Stimulated activated CD4-positive, alpha-beta T cell treated with anti-CD3 and anti-CD28 coated beads, Interleukin-4, amount 100 ng/mL, for 1 hour (primary cell): ENCODE measurements at regions not wholly inside any gene's neighbourhood (a gene's known extent, or its start where the extent isn't known, plus 50 kb on each side); places are given as distances from the start of the nearest gene placed in this dataset.
"Not testable (repeated sequence)": the region's sequence is repeated elsewhere in the genome, so short reads cannot be mapped to it uniquely, and the experiment has no call there.

Source experiments
- DNase-seq: peaks from one replicate; pipeline ENCODE4 v3.0.0-alpha.2; 2020

GRCh38 chr2:219727771-219728429 lies 100.5 kb downstream of the SLC4A3 start:
- no peak for DNase-seq

GRCh38 chr2:219728991-219729487 lies 101.6 kb downstream of the SLC4A3 start:
- DNase-seq: no peak

GRCh38 chr2:219731173-219731572 lies 103.7 kb downstream of the SLC4A3 start:
- no peak for DNase-seq

GRCh38 chr2:219733106-219733505 lies 105.7 kb downstream of the SLC4A3 start:
- no peak for DNase-seq

- no peak for DNase-seq
Measured at GRCh38 chr2:219733746-219734145, 106.3 kb downstream of the SLC4A3 start.

- DNase-seq: no peak
Measured at GRCh38 chr2:219736209-219736608, 108.8 kb downstream of the SLC4A3 start.

- no peak for DNase-seq
Measured at GRCh38 chr2:219737270-219737691, 109.9 kb downstream of the SLC4A3 start.

- no peak for DNase-seq
Measured at GRCh38 chr2:219739066-219739465, 111.6 kb downstream of the SLC4A3 start.

GRCh38 chr2:219739866-219740440 lies 112.5 kb downstream of the SLC4A3 start:
- no peak for DNase-seq

- no peak for DNase-seq
Measured at GRCh38 chr2:219743548-219743947, 116.1 kb downstream of the SLC4A3 start.

GRCh38 chr2:219744066-219744465 lies 116.6 kb downstream of the SLC4A3 start:
- DNase-seq: no peak

GRCh38 chr2:219744600-219744999 lies 117.2 kb downstream of the SLC4A3 start:
- no peak for DNase-seq

GRCh38 chr2:219747637-219748036 lies 120.2 kb downstream of the SLC4A3 start:
- DNase-seq: no peak

GRCh38 chr2:219748671-219749570 lies 121.5 kb downstream of the SLC4A3 start:
- no peak for DNase-seq

- DNase-seq: not testable (repeated sequence)
Measured at GRCh38 chr2:219751121-219751520, 123.7 kb downstream of the SLC4A3 start.

- DNase-seq: no peak
Measured at GRCh38 chr2:219752726-219753125, 125.3 kb downstream of the SLC4A3 start.

GRCh38 chr2:219758907-219759680 lies 131.7 kb downstream of the SLC4A3 start:
- no peak for DNase-seq

- no peak for DNase-seq
Measured at GRCh38 chr2:219759801-219760200, 132.4 kb downstream of the SLC4A3 start.

- DNase-seq: no peak
Measured at GRCh38 chr2:219765231-219765911, 137.9 kb downstream of the SLC4A3 start.

- no peak for DNase-seq
Measured at GRCh38 chr2:219766658-219767057, 139.2 kb downstream of the SLC4A3 start.

GRCh38 chr2:219769090-219769910 lies 141.9 kb downstream of the SLC4A3 start:
- no peak for DNase-seq
